ENCODE measurements at regions not wholly inside any gene's neighbourhood (a gene's known extent, or its start where the extent isn't known, plus 50 kb on each side); places are given as distances from the start of the nearest gene placed in this dataset.

GRCh38 chr9:14499976-14500375 is 186.0 kb upstream of the NFIB start (continued):
- TF ChIP-seq MAFK (IDR thresholded peaks at IDR 0.05; ENCODE audit: low read depth, low read length) (no peak), SP4 (IDR thresholded peaks at IDR 0.05; ENCODE audit: low read length) (no peak), YY1 (IDR thresholded peaks at IDR 0.05; ENCODE audit: low read depth, low read length) (no peak), KDM1A (IDR thresholded peaks at IDR 0.05; ENCODE audit: borderline replicate concordance, low read length) (peak; percentile 90), SIN3A (conservative IDR thresholded peaks at IDR 0.05 in 1 of 2, IDR thresholded peaks at IDR 0.05 in 1 of 2; ENCODE audit: low read depth in 1 of 2, low read length in 2 of 2) (no peak), POLR2AphosphoS5 (IDR thresholded peaks at IDR 0.05; ENCODE audit: low read depth, low read length) (no peak), NANOG (IDR thresholded peaks at IDR 0.05; ENCODE audit: insufficient read depth, low read depth, low read length, poor library complexity, severe bottlenecking) (no peak), RBBP5 (IDR thresholded peaks at IDR 0.05; ENCODE audit: borderline replicate concordance, low read depth, low read length) (no peak)
